GM23338 (cell line): ENCODE measurements at regions not wholly inside any gene's neighbourhood (a gene's known extent, or its start where the extent isn't known, plus 50 kb on each side); places are given as distances from the start of the nearest gene placed in this dataset.

Source experiments
- ATAC-seq: fragments of 200-7000 bp; cut with Tn5 transposase; 3 replicates; pipeline ENCODE4 v1.9.1; 2020
- DNase-seq: peaks from one replicate; pipeline ENCODE4 v3.0.0-alpha.2; 2015; ENCODE audit warnings: low spot score
- H2AFZ ChIP-seq: fragments of 200-600 bp; sonication (generic); 2 replicates; pipeline ENCODE4 v1.8.0; 2016; ENCODE audit warnings: antibody characterized with exemption, mild to moderate bottlenecking, moderate library complexity
- H3F3A ChIP-seq: fragments of 200-600 bp; sonication (generic); replicated peaks from 2 replicates; pipeline ENCODE4 v1.8.0; 2017; ENCODE audit warnings: antibody characterized with exemption, mixed run types, low read depth
- H3K27ac ChIP-seq: fragments of 200-600 bp; sonication (generic); 2 replicates; pipeline ENCODE4 v1.6.1; 2016; ENCODE audit warnings: low read depth
- H3K27me3 ChIP-seq: fragments of 200-600 bp; sonication (generic); 2 replicates; pipeline ENCODE4 v1.8.0; 2016; ENCODE audit warnings: mild to moderate bottlenecking, mixed run types, moderate library complexity; ENCODE audit not compliant: insufficient read depth
- H3K36me3 ChIP-seq: fragments of 200-600 bp; sonication (generic); 2 replicates; pipeline ENCODE4 v1.8.0; 2016; ENCODE audit warnings: mild to moderate bottlenecking; ENCODE audit not compliant: insufficient read depth
- H3K4me1 ChIP-seq: fragments of 200-600 bp; sonication (generic); 2 replicates; pipeline ENCODE4 v1.8.0; 2016; ENCODE audit warnings: mild to moderate bottlenecking, moderate library complexity; ENCODE audit not compliant: insufficient read depth
- H3K4me2 ChIP-seq: fragments of 200-600 bp; sonication (generic); 2 replicates; pipeline ENCODE4 v1.7.1; 2017; ENCODE audit warnings: mixed run types
- H3K4me3 ChIP-seq: fragments of 200-600 bp; sonication (generic); 2 replicates; pipeline ENCODE4 v1.6.1; 2016; ENCODE audit warnings: mixed run types
- H3K79me2 ChIP-seq: fragments of 200-600 bp; sonication (generic); replicated peaks from 2 replicates; pipeline ENCODE4 v1.8.0; 2017; ENCODE audit warnings: mild to moderate bottlenecking; ENCODE audit not compliant: insufficient read depth
- H3K9me2 ChIP-seq: fragments of 200-600 bp; sonication (generic); 2 replicates; pipeline ENCODE4 v1.8.0; 2017; ENCODE audit not compliant: insufficient read depth
- H4K20me1 ChIP-seq: fragments of 200-600 bp; sonication (generic); replicated peaks from 2 replicates; pipeline ENCODE4 v1.8.0; 2017; ENCODE audit warnings: mild to moderate bottlenecking; ENCODE audit not compliant: insufficient read depth
- H3K27ac Mint-ChIP-seq: 2 replicates; pipeline ENCODE4 v1.8.0; 2020; ENCODE audit warnings: inconsistent platforms, mild to moderate bottlenecking, moderate library complexity, mixed read lengths
- H3K27me3 Mint-ChIP-seq: 3 replicates; pipeline ENCODE4 v1.8.0; 2022; ENCODE audit warnings: low read depth, mild to moderate bottlenecking, moderate library complexity, mixed read lengths, inconsistent platforms; ENCODE audit not compliant: insufficient read depth, poor library complexity
- H3K36me3 Mint-ChIP-seq: 3 replicates; pipeline ENCODE4 v1.8.0; 2021; ENCODE audit warnings: low read depth, mild to moderate bottlenecking, inconsistent platforms, moderate library complexity, mixed read lengths
- H3K4me1 Mint-ChIP-seq: 3 replicates; pipeline ENCODE4 v1.8.0; 2020; ENCODE audit warnings: mild to moderate bottlenecking, inconsistent platforms, mixed read lengths
- H3K4me3 Mint-ChIP-seq: 3 replicates; pipeline ENCODE4 v1.8.0; 2021; ENCODE audit warnings: moderate library complexity, mild to moderate bottlenecking, inconsistent platforms, mixed read lengths
- H3K9me3 Mint-ChIP-seq: 3 replicates; pipeline ENCODE4 v1.8.0; 2020; ENCODE audit warnings: moderate library complexity, mild to moderate bottlenecking, inconsistent platforms, mixed read lengths
- CREB1 ChIP-seq: fragments of 250-450 bp; sonication (Bioruptor Pico); IDR thresholded peaks from 2 replicates; pipeline ENCODE4 v1.5.0; 2020; ENCODE audit warnings: low read depth, mild to moderate bottlenecking, moderate library complexity
- CTCF ChIP-seq, 2 experiments: fragments of 200-600 bp in 1 of 2; sonication (generic) in 1 of 2; conservative IDR thresholded peaks; 2 replicates each; pipeline versions ENCODE4 v1.5.1 to v1.6.1; 2016 to 2017; ENCODE audit warnings: antibody characterized with exemption in 2 of 2, low read depth in 2 of 2, mild to moderate bottlenecking in 2 of 2, moderate library complexity in 1 of 2
- ETS1 ChIP-seq: IDR thresholded peaks from 2 replicates; pipeline ENCODE4 v1.6.1; 2016; ENCODE audit warnings: antibody characterized with exemption
- EZH2 ChIP-seq: fragments of 200-600 bp; sonication (generic); IDR thresholded peaks from one replicate; pipeline ENCODE4 v1.8.0; 2017; ENCODE audit warnings: antibody characterized with exemption, mild to moderate bottlenecking, low read depth; ENCODE audit not compliant: unreplicated experiment
- EZH2phosphoT487 ChIP-seq: fragments of 200-600 bp; sonication (generic); IDR thresholded peaks from one replicate; pipeline ENCODE4 v1.8.1; 2018; ENCODE audit warnings: antibody characterized with exemption; ENCODE audit not compliant: unreplicated experiment
- JUNB ChIP-seq: IDR thresholded peaks from one replicate; pipeline ENCODE4 v1.6.1; 2016; ENCODE audit warnings: antibody characterized with exemption; ENCODE audit not compliant: unreplicated experiment
- NANOG ChIP-seq: IDR thresholded peaks from 2 replicates; pipeline ENCODE4 v1.6.1; 2016; ENCODE audit warnings: antibody characterized with exemption, borderline replicate concordance
- POLR2AphosphoS5 ChIP-seq: IDR thresholded peaks from 2 replicates; pipeline ENCODE4 v1.6.1; 2016; ENCODE audit warnings: antibody characterized with exemption, low read depth
- REST ChIP-seq: IDR thresholded peaks from one replicate; pipeline ENCODE4 v1.6.1; 2018; ENCODE audit warnings: antibody characterized with exemption; ENCODE audit not compliant: unreplicated experiment
- STAT1 ChIP-seq: IDR thresholded peaks from one replicate; pipeline ENCODE4 v1.6.1; 2016; ENCODE audit warnings: antibody characterized with exemption; ENCODE audit not compliant: unreplicated experiment
- ZNF114 ChIP-seq: fragments of 250-450 bp; sonication (Bioruptor Pico); IDR thresholded peaks from 2 replicates; pipeline ENCODE4 v1.5.0; 2020; ENCODE audit warnings: mild to moderate bottlenecking, moderate library complexity
- ZNF331 ChIP-seq: fragments of 250-450 bp; sonication (Bioruptor Pico); IDR thresholded peaks from 2 replicates; pipeline ENCODE4 v1.5.0; 2020; ENCODE audit warnings: low read depth, mild to moderate bottlenecking, moderate library complexity

GRCh38 chr9:78573205-78573604, 276.3 kb downstream of the PSAT1 start:
- ATAC-seq (no peak), DNase-seq (no peak)
- no peak overlapping the region for H3K4me2 ChIP-seq
- no peak overlapping the region for H3K27ac ChIP-seq
- no peaks in the 10 kb centered on the region for H3K9me2 ChIP-seq
- peaks cover 32% of the 10 kb centered on the region for H3K4me1 ChIP-seq
- no peaks in the 10 kb centered on the region for H3K9me3 Mint-ChIP-seq
- no peaks in the 10 kb centered on the region for H3K79me2 ChIP-seq
- no peak overlapping the region for H3K27ac Mint-ChIP-seq
- H3K4me3 ChIP-seq: no peak overlapping the region
- H3K4me3 Mint-ChIP-seq: no peak overlapping the region
- no peaks in the 10 kb centered on the region for H3K27me3 ChIP-seq
- no peaks in the 10 kb centered on the region for H3F3A ChIP-seq
- no peaks in the 10 kb centered on the region for H3K36me3 Mint-ChIP-seq
- no peaks in the 10 kb centered on the region for H3K36me3 ChIP-seq
- H3K27me3 Mint-ChIP-seq: peaks cover 7% of the 10 kb centered on the region
- no peak for TF ChIP-seq NANOG
- TF ChIP-seq EZH2phosphoT487: no peak
- TF ChIP-seq ZNF114 (CRISPR knock-in tag): no peak
- TF ChIP-seq ETS1: no peak
- no peak for TF ChIP-seq EZH2
- TF ChIP-seq CTCF (conservative IDR thresholded peaks at IDR 0.05; ENCODE audit: low read depth in 2 of 2): no peak
- TF ChIP-seq REST: no peak
- H3K4me1 Mint-ChIP-seq: peaks cover 43% of the 10 kb centered on the region
- H4K20me1 ChIP-seq: no peaks in the 10 kb centered on the region; the same call in 1 of the 2 replicates
- no peak overlapping the region for H2AFZ ChIP-seq

GRCh38 chr9:78573669-78574068, 276.7 kb downstream of the PSAT1 start:
- Histone ChIP-seq H3K27me3 (no peaks in the 10 kb centered on the region), H3K79me2 (no peaks in the 10 kb centered on the region), H3K4me1 (peaks cover 32% of the 10 kb centered on the region), H3K36me3 (no peaks in the 10 kb centered on the region), H3K9me2 (no peaks in the 10 kb centered on the region), H2AFZ (no peak overlapping the region), H4K20me1 (no peaks in the 10 kb centered on the region), H3F3A (no peaks in the 10 kb centered on the region), H3K4me3 (no peak overlapping the region), H3K4me2 (no peak overlapping the region), H3K27ac (no peak overlapping the region)
- no peak for DNase-seq
- no peaks in the 10 kb centered on the region for H3K9me3 Mint-ChIP-seq
- H3K27me3 Mint-ChIP-seq: peaks cover 7% of the 10 kb centered on the region
- peaks cover 43% of the 10 kb centered on the region for H3K4me1 Mint-ChIP-seq
- peak; percentile 63 for ATAC-seq
- no peak overlapping the region for H3K4me3 Mint-ChIP-seq
- H3K27ac Mint-ChIP-seq: no peak overlapping the region
- H3K36me3 Mint-ChIP-seq: no peaks in the 10 kb centered on the region
- no peak for TF ChIP-seq ZNF331 (CRISPR knock-in tag)
- no peak for TF ChIP-seq JUNB
- no peak for TF ChIP-seq NANOG
- TF ChIP-seq ZNF114 (CRISPR knock-in tag): no peak
- TF ChIP-seq CREB1: no peak
- no peak for TF ChIP-seq POLR2AphosphoS5
- TF ChIP-seq CTCF (conservative IDR thresholded peaks at IDR 0.05; ENCODE audit: low read depth in 2 of 2): no peak
- no peak for TF ChIP-seq EZH2
- no peak for TF ChIP-seq ETS1
- TF ChIP-seq EZH2phosphoT487: no peak
- no peak for TF ChIP-seq STAT1
